ENCODE measurements at regions not wholly inside any gene's neighbourhood (a gene's known extent, or its start where the extent isn't known, plus 50 kb on each side); places are given as distances from the start of the nearest gene placed in this dataset.
A peak's percentile ranks its signal among the peaks of the same experiment; 100 is the strongest.

DNA sequence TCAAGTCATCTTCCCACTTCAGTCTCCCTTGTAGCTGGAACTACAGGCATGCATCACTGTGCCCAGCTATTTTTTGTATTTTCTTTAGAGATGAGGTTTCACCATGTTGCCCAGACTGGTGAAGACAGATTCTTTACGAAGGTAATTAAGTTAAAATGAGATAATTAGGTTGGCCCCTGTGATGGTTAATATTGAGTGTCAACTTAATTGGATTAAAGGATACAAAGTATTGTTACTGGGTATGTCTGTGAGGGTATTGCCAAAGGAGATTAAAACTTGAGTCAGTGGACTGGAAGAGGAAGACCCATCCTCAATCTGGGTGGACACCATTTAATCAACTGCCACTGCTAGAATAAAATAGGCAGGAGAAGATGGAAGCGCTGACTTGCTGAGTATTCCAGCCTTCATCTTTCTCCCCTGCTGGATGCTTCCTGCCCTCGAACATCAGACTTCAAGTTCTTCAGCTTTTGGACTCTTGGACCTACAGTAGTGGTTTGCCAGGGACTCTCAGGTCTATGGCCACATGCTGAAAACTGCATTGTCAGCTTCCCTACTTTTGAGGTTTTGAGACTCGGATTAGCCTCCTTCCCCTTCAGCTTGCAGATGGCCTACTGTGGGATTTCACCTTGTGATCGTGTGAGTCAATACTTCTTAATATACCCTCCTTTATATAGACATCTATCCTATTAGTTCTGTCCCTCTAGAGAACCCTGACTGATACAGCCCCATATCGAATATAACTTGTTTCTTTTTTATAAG, 269.1 kb downstream of the TMX3 start:
- peak; percentile 99 for FAIRE-seq
- no peak for DNase-seq (ENCODE audit: insufficient read length, low spot score)
- TF ChIP-seq, protein P1, sequence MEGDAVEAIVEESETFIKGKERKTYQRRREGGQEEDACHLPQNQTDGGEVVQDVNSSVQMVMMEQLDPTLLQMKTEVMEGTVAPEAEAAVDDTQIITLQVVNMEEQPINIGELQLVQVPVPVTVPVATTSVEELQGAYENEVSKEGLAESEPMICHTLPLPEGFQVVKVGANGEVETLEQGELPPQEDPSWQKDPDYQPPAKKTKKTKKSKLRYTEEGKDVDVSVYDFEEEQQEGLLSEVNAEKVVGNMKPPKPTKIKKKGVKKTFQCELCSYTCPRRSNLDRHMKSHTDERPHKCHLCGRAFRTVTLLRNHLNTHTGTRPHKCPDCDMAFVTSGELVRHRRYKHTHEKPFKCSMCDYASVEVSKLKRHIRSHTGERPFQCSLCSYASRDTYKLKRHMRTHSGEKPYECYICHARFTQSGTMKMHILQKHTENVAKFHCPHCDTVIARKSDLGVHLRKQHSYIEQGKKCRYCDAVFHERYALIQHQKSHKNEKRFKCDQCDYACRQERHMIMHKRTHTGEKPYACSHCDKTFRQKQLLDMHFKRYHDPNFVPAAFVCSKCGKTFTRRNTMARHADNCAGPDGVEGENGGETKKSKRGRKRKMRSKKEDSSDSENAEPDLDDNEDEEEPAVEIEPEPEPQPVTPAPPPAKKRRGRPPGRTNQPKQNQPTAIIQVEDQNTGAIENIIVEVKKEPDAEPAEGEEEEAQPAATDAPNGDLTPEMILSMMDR (IDR thresholded peaks at IDR 0.05; ENCODE audit: insufficient read depth, missing control alignments): no peak

DNA sequence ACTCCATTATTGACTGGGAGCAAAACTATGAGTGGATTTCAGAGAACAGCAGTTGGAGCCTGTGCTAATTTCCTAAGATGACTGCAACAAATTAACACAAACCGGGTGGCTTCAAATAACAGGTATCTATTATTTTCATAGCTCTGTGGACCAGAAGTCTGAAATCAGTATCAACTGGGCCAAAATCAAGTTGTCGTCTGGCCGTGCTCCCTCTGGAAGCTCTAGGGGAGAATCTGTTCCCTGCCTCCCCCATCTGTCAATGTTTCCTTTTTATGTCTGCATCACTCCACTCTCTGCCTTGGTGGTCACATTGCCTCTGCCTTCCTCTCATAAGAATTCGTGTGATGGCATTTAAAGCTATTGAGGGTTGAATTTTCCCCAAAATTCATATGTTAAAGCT, 269.8 kb downstream of the TMX3 start:
- TF ChIP-seq, protein P1 (IDR thresholded peaks at IDR 0.05; ENCODE audit: insufficient read depth, missing control alignments): no peak
- FAIRE-seq: peak; percentile 70
- DNase-seq (ENCODE audit: insufficient read length, low spot score): no peak

DNA sequence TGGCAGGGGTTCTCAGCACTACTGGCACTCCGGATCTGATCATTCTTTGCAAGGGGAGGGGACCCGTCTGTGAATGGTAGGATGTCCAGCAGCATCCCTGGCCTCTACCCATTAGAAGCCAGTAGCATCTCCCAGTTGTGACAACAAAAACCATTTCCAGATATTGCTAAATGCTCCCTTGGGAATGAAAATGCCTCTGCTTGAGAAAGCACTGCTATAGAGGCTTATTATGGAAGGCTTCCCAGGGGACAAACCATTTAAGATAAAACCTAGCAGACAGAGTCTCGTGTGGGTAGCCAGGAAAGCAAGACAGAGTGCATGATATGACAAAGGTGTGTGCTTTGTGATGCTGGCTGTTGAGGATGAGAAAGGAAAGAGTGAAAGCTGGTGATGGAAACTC, 273.7 kb downstream of the TMX3 start:
- FAIRE-seq (no peak), DNase-seq (ENCODE audit: insufficient read length, low spot score) (no peak)
- TF ChIP-seq, protein P1 (IDR thresholded peaks at IDR 0.05; ENCODE audit: insufficient read depth, missing control alignments): no peak

DNA sequence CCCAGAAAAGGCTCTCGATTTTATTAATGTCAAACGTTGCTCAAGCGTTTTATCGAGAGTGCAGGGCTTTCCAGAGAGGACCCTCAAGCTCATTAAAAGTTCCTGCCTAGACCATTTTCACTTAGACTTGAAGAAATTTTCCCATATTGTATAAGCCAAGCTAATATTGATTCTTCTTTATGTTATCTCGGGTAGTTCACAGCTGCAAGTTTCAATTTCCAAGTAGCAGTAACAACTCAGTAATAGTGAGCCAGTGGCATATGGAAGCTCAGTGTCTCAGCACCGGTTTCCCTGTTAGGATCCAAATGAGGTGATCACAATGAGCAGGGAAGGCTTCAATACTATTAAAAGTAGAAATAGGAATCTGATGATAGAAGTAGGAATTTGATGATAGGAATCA, 274.5 kb downstream of the TMX3 start:
- no peak for DNase-seq (ENCODE audit: insufficient read length, low spot score)
- FAIRE-seq: peak; percentile 95

DNA sequence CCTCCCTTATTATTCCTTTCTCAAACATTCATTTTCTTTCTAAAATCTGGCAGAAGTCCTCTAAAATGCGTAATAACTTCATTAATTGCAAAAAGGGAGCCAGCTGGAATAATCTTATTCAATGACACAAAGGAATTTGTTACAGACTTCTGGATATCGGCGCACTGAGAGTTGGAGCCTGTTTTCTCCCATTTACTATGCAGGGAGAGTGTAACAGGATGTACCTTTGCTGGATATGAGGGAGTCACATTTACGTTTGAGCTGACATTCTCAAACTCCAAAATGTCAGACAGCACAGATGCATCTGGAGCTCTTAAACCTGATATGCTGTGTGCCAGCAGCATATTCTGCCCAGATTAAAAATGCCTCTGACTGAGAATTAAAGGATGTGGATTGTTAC, 275.3 kb downstream of the TMX3 start:
- DNase-seq (ENCODE audit: insufficient read length, low spot score): no peak
- FAIRE-seq: no peak

More for the DNA sequence above, 274.5 kb downstream of the TMX3 start:
- TF ChIP-seq, protein P1 (IDR thresholded peaks at IDR 0.05; ENCODE audit: insufficient read depth, missing control alignments): no peak

DNA sequence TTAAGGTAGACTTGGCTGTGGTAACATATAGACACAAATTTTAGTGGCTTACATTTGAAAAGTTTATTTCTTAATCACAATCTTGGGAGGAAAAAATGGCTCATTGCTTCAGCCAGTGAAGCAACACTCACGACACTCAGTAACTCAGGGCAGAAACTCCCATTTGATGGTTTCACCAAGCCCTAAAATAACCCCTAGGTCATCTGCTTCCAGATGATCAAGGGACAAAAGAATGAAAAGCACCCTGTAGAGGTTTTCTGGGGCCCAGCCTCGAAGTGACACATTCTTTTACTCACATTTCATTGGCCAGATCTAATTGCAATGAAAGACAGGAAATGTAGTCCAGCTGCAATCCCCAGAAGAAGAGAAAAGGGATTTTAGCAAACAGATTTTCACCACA, 275.9 kb downstream of the TMX3 start:
- DNase-seq (ENCODE audit: insufficient read length, low spot score) (no peak), FAIRE-seq (no peak)
- TF ChIP-seq, protein P1 (IDR thresholded peaks at IDR 0.05; ENCODE audit: insufficient read depth, missing control alignments): no peak

More for the DNA sequence above, 275.3 kb downstream of the TMX3 start:
- TF ChIP-seq, protein P1 (IDR thresholded peaks at IDR 0.05; ENCODE audit: insufficient read depth, missing control alignments): no peak

DNA sequence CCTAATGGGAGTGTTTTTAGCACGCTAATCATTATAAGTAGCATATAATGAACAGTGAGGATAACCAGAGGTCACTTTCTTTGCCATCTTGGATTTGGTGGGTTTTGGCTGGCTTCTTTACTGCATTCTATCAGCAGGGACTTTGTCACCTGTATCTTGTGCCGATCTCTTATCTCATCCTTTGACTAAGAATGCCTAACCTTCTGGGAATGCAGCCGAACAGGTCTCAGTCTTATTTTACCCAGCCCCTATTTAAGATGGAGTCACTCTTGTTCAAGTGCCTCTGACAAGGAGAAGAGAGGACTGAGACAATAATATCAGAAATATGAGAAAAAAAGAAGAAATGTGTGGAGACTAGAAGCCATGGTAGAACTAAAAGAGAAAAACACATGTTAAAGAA, 276.4 kb downstream of the TMX3 start:
- FAIRE-seq (no peak), DNase-seq (ENCODE audit: insufficient read length, low spot score) (no peak)
- TF ChIP-seq, protein P1 (IDR thresholded peaks at IDR 0.05; ENCODE audit: insufficient read depth, missing control alignments): no peak

All from D721Med (cell line).